ENCODE measurements at regions not wholly inside any gene's neighbourhood (a gene's known extent, or its start where the extent isn't known, plus 50 kb on each side); places are given as distances from the start of the nearest gene placed in this dataset.

- TF ChIP-seq CTCF (conservative IDR thresholded peaks at IDR 0.05) = no peak
Observed at GRCh38 chr10:75304741-75305390, 69.1 kb upstream of the COMTD1 start.

GRCh38 chr10:75304313-75304712 lies 68.6 kb upstream of the COMTD1 start:
- no peak for TF ChIP-seq CTCF (conservative IDR thresholded peaks at IDR 0.05)

More at GRCh38 chr10:75304741-75305390, 69.1 kb upstream of the COMTD1 start:
- no peak overlapping the region for H3K27ac ChIP-seq

GRCh38 chr10:75303045-75303777 lies 67.5 kb upstream of the COMTD1 start:
- no peak for TF ChIP-seq CTCF (conservative IDR thresholded peaks at IDR 0.05)
- H3K27ac ChIP-seq = no peak overlapping the region

More at GRCh38 chr10:75304313-75304712, 68.6 kb upstream of the COMTD1 start:
- no peak overlapping the region for H3K27ac ChIP-seq

- H3K27ac ChIP-seq = no peak overlapping the region
- no peak for TF ChIP-seq CTCF (conservative IDR thresholded peaks at IDR 0.05)
Observed at GRCh38 chr10:75302029-75302428, 66.3 kb upstream of the COMTD1 start.

DNA sequence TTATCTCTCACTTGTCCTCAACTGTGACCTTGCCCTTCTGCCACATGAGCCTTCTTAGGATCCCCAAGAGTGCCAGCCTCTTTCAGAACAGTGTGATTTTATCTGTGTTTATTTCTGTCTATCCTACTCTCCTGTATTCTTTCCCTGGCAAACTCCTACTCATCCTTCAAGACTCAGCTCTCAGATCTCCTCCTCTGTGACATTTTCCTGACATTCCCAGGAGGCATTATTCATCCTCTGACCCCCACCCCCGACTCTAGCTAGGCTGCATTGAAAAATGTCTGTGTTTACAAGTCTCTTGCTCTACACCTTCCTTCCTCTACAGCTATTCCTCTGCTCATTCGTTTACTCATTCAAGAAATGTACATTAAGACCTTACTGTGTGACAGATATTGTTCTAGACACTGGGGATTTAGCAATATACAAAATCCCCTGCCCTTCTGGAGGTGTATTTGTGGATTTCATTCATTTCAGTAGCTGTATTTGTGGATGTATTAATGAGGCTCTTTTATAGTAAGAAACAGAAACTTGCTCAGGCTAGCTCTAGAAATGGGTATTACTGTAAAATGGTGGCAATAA lies 61.4 kb upstream of the COMTD1 start:
- H3K27ac ChIP-seq = no peak overlapping the region
- no peak for TF ChIP-seq CTCF (conservative IDR thresholded peaks at IDR 0.05)

DNA sequence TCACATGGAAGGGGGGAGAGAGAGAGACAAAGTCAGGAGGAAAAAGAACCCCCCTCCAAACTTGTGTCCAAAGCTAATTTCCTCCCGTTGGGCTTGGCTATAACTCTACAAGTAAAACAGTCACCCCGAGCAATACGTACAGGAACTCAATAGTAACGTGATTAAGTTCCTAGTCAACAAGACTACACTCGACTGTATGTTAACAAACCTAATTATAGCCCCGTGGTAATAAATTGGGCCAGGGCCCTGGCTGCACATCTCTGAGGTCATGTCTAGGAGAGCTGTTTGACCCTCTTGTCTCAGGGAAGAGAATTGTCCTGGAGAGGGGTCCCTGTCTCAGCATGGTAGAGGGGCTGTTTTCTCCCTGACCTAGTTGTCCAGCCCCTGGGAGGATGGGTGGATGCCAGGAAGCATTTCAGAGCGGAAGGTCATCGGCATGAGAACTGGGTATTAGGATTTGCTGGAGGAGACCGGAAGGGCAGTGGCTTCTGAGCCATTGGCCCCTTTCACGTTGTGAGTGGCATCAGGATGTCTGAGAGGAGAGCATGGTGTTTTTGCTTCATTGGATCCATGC lies 60.2 kb upstream of the COMTD1 start:
- TF ChIP-seq CTCF (conservative IDR thresholded peaks at IDR 0.05) = no peak
- H3K27ac ChIP-seq = peak overlapping the region; percentile 79
